Small intestine (tissue), 7 donors: ENCODE measurements at regions not wholly inside any gene's neighbourhood (a gene's known extent, or its start where the extent isn't known, plus 50 kb on each side); places are given as distances from the start of the nearest gene placed in this dataset.

ENCODE experiments used
- DNase-seq, 2 donors: peaks; one replicate each; pipeline versions ENCODE4 v3.0.0 to v3.0.0-alpha.2; 2013
- FAIRE-seq: peaks from 2 replicates; lab custom pipeline; 2012; peaks lifted over from hg19 to GRCh38; lab: Jason Lieb, UNC
- H3K27ac ChIP-seq, 3 donors: one replicate each; pipeline ENCODE4 v1.5.1; 2013; ENCODE audit warnings: low read length in 2 of 3, mild to moderate bottlenecking in 2 of 3, control low read depth in 1 of 3, inconsistent platforms in 1 of 3, low read depth in 1 of 3, moderate library complexity in 1 of 3
- H3K27me3 ChIP-seq, 3 donors: one replicate each; pipeline ENCODE4 v1.6.1; 2013; ENCODE audit warnings: low read length in 3 of 3, inconsistent platforms in 1 of 3; ENCODE audit not compliant: control insufficient read depth in 3 of 3, insufficient read depth in 3 of 3
- H3K36me3 ChIP-seq, 3 donors: one replicate each; pipeline ENCODE4 v1.6.1; 2013; ENCODE audit warnings: low read length in 3 of 3, inconsistent platforms in 1 of 3, low read depth in 1 of 3, mild to moderate bottlenecking in 1 of 3, moderate library complexity in 1 of 3; ENCODE audit not compliant: control insufficient read depth in 3 of 3, insufficient read depth in 2 of 3
- H3K4me1 ChIP-seq, 3 donors: one replicate each; pipeline ENCODE4 v1.6.1; 2013; ENCODE audit warnings: low read length in 2 of 3, inconsistent platforms in 1 of 3, low read depth in 1 of 3, mild to moderate bottlenecking in 1 of 3, moderate library complexity in 1 of 3; ENCODE audit not compliant: control insufficient read depth in 3 of 3, insufficient read depth in 2 of 3
- H3K4me3 ChIP-seq, 3 donors: one replicate each; pipeline ENCODE4 v1.5.1; 2013; ENCODE audit warnings: low read length in 3 of 3, control low read depth in 1 of 3, inconsistent platforms in 1 of 3, low read depth in 1 of 3, mild to moderate bottlenecking in 1 of 3, moderate library complexity in 1 of 3
- H3K9me3 ChIP-seq, 2 donors: one replicate each; pipeline ENCODE4 v1.6.1; 2013; ENCODE audit warnings: low read depth in 1 of 2, low read length in 1 of 2; ENCODE audit not compliant: control insufficient read depth in 2 of 2, insufficient read depth in 1 of 2
- WGBS, 3 donors: extraction: QIAGEN DNeasy Blood & Tissue Kit; methylation state at CpG; one replicate each; pipeline ENCODE4 v1.1.7; 2013; 5-methylcytosine and 5-hydroxymethylcytosine counted together
- donor health status: healthy with polysubstance abuse.
- donor health status: control.
- donor health status: control.
- donor health status: Bipolar disorder and iron deficiency.
- donor health status: healthy.

DNA sequence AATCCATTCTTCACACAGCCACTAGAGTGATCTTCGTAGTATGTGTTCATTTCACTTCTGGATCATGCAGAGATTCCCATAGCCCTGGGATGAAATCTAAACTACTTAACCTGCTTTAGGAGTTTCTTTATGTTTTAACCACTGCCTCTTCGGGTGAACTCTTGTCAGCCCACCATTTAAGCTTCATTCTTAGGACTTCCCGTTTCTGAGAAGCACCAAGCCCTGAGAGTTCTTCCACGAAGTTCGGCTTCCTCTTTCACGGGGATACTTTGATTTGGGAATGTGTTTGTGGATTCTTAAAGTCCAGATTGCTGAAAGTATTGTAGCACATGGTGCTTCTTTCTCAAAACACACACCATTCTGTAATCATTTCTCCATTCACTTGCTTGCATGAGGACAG lies 205.0 kb downstream of the UBE2E3 start:
- Histone ChIP-seq H3K4me1 (no peaks in the 10 kb centered on the region), H3K4me3 (no peak overlapping the region), H3K27ac (no peak overlapping the region), H3K9me3 (no peaks in the 10 kb centered on the region), H3K27me3 (no peaks in the 10 kb centered on the region), H3K36me3 (no peaks in the 10 kb centered on the region)
- DNase-seq = no peak
- FAIRE-seq = no peak
- WGBS, 3 donors = 81 to 85% (median 84%) methylated on average over 6 of the region's 6 CpGs

DNA sequence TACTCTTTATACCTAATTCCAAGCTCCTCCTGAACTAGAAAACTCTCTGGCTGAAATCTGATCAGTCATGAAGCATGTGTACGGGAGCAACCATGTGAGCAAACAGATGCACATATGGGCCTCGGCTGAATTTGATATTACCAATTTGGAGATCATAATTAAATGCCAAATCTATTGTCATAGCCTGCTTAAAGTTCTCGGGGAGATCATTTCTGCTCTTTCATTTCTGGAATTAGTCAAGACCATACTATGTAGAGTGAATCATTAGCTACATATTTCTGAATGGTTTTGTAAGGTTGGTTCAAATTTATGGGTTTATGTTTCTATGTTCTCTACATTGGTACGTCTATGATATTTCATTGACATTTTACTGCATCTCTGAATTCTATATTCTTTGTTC lies 205.5 kb downstream of the UBE2E3 start:
- no peak overlapping the region for H3K4me3 ChIP-seq
- no peaks in the 10 kb centered on the region for H3K4me1 ChIP-seq
- no peak overlapping the region for H3K27ac ChIP-seq
- H3K9me3 ChIP-seq = no peaks in the 10 kb centered on the region
- no peaks in the 10 kb centered on the region for H3K27me3 ChIP-seq
- DNase-seq (no peak), FAIRE-seq (no peak)
- 66 to 80% (median 80%) methylated on average over 4 of the region's 4 CpGs for WGBS, 3 donors
- no peaks in the 10 kb centered on the region for H3K36me3 ChIP-seq

DNA sequence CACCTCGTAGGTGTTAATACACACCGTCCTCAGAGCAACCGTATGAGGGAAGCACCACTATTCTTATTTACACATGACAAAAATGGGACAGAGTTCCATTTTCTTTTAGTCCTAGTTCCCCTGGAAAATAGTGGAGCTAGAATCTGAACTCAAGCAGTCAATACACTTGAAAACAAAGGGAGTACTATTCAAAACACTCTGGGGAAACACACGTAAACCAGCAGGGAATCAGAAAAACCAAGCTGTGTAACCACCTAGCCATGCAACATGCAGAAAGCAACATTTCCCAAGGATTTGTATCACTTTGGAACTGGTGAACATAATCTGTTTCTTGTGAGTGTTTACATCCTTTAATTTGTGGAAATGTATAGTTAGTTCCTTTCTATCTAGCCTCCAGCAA lies 208.2 kb downstream of the UBE2E3 start:
- Histone ChIP-seq H3K27ac (no peak overlapping the region), H3K36me3 (no peaks in the 10 kb centered on the region), H3K27me3 (no peaks in the 10 kb centered on the region), H3K4me1 (no peaks in the 10 kb centered on the region), H3K9me3 (no peaks in the 10 kb centered on the region), H3K4me3 (no peak overlapping the region)
- FAIRE-seq = no peak
- 82 to 93% (median 87%) methylated on average over 4 of the region's 4 CpGs for WGBS, 3 donors
- no peak for DNase-seq

DNA sequence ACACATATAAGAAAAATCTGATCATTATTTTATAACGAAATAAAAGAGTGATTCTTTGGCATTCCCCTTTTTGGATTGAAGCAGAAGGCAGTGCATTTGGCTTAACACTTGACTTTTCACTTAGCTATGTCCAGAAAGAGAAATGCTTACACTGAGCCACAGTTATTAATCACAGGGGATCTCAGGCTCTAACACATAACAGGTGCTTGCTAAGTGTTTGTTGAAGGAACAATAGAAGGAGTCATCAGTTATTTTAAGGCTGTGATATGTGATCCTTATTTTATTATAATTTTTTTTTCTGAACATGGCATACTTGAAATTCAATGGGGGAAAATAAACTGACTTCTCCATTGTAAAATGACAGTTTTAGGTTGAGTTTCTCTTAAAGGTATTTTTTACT lies 209.5 kb downstream of the UBE2E3 start:
- H3K4me3 ChIP-seq = no peak overlapping the region
- 23 to 56% (median 43%) methylated on average over 1 of the region's 1 CpG for WGBS, 3 donors
- no peak for FAIRE-seq

DNA sequence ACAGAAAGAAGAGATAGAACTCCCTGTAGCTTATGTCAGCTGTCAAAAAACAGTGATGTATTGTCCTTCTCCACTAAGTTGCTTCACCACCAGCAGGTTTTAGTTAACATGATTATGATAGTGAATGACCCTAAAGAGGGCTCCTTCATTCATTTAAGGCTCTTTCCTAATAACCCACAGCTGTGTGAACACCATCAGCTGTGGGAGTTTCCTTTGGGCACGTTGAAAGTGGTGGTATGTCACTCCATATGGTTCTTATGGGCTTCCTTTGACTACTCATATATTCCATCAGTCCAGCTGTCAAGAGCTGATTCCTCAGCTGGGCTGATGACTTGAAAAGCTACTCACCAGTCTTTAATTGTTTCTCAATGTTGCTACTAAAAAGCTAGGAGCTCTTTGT lies 210.3 kb downstream of the UBE2E3 start:
- Histone ChIP-seq H3K27ac (no peak overlapping the region), H3K4me1 (no peaks in the 10 kb centered on the region), H3K36me3 (no peaks in the 10 kb centered on the region), H3K4me3 (no peak overlapping the region), H3K27me3 (no peaks in the 10 kb centered on the region), H3K9me3 (no peaks in the 10 kb centered on the region)
- WGBS, 3 donors = 3 to 21% (median 8%) methylated on average over 1 of the region's 1 CpG
- FAIRE-seq = no peak
- no peak for DNase-seq

More for the DNA sequence above, 209.5 kb downstream of the UBE2E3 start:
- H3K27ac ChIP-seq = no peak overlapping the region
- no peaks in the 10 kb centered on the region for H3K9me3 ChIP-seq
- no peak for DNase-seq
- no peaks in the 10 kb centered on the region for H3K36me3 ChIP-seq
- no peaks in the 10 kb centered on the region for H3K4me1 ChIP-seq
- H3K27me3 ChIP-seq = no peaks in the 10 kb centered on the region

DNA sequence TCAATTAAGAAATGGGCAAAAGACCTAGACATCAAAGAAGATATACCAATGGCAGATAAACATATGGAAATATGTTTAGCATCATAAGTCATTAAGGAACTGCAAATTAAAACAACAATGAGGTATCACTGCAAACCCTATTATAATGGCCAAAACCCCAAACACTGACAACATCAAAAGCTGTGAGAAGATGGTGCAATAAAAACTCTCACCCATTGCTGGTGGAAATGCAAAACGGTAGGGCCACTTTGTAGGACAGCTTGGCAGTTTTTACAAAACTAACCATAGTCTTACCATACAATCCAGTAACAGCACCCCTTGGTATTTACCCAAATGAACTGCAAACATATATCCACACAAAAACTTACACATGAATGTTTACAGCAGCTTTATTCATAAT lies 213.1 kb downstream of the UBE2E3 start:
- DNase-seq (no peak), FAIRE-seq (no peak)
- no peaks in the 10 kb centered on the region for H3K36me3 ChIP-seq
- H3K4me1 ChIP-seq = no peaks in the 10 kb centered on the region
- no peak overlapping the region for H3K4me3 ChIP-seq
- no peak overlapping the region for H3K27ac ChIP-seq
- 63 to 86% (median 70%) methylated on average over 1 of the region's 1 CpG for WGBS, 3 donors
- H3K27me3 ChIP-seq = no peaks in the 10 kb centered on the region
- H3K9me3 ChIP-seq = no peaks in the 10 kb centered on the region

DNA sequence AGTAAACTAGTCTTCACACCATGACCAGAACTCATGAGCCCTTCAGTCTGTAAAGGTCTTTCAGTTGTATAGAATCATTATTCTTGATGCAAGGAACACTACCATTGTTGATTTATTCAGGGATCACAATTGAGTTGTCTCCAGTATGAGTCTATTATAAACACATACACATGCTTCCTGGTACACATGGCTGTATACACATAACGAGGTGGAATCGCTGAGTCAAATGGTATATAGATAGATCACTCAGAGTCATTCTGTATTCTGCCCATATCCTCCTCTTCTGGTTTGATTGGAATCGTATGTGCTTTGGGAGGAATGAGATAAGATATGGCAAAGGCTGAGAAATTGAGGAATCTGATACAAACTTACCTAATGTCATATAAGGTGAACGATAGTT lies 216.0 kb downstream of the UBE2E3 start:
- 51 to 73% (median 60%) methylated on average over 4 of the region's 4 CpGs for WGBS, 3 donors

DNA sequence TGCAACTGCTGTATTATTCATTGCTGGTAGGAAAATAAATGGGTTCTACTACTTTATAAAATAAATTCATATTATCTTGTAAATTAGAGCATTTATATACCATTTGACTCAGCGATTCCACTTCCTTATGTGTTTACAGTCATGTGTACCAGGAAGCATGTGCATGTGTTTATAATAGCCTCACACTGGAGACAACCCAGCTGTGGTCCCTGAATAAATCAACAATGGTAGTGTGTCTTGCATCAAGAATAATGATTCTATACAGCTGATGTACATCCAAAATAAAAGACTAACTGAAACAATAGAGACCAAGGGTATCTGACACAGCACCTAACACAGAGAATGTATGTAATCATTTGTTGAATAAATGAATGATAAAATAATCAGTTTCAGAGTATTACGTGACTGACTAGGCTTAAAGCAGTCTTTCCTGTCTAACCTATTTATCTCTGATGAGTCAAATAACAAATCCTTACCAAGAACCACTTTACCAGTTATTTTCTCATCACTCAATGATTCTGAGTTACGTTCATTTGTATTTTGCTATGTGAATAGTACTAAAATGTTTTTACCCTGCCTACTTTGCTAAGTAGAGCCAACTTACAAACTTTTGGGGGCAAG lies 216.8 kb downstream of the UBE2E3 start:
- FAIRE-seq = no peak

More for the DNA sequence above, 216.0 kb downstream of the UBE2E3 start:
- no peaks in the 10 kb centered on the region for H3K4me1 ChIP-seq
- no peak overlapping the region for H3K27ac ChIP-seq
- no peak for FAIRE-seq
- no peak for DNase-seq
- H3K36me3 ChIP-seq = no peaks in the 10 kb centered on the region
- H3K4me3 ChIP-seq = no peak overlapping the region
- no peaks in the 10 kb centered on the region for H3K27me3 ChIP-seq
- no peaks in the 10 kb centered on the region for H3K9me3 ChIP-seq

More for the DNA sequence above, 216.8 kb downstream of the UBE2E3 start:
- H3K36me3 ChIP-seq = no peaks in the 10 kb centered on the region
- no peaks in the 10 kb centered on the region for H3K4me1 ChIP-seq
- DNase-seq = no peak
- WGBS, 3 donors = 45 to 61% (median 49%) methylated on average over 3 of the region's 3 CpGs
- H3K27me3 ChIP-seq = no peaks in the 10 kb centered on the region
- no peak overlapping the region for H3K4me3 ChIP-seq
- no peak overlapping the region for H3K27ac ChIP-seq
- no peaks in the 10 kb centered on the region for H3K9me3 ChIP-seq
